Frontal cortex (tissue), 3 donors: ENCODE measurements at regions not wholly inside any gene's neighbourhood (a gene's known extent, or its start where the extent isn't known, plus 50 kb on each side); places are given as distances from the start of the nearest gene placed in this dataset.
"Not testable (repeated sequence)": the region's sequence is repeated elsewhere in the genome, so short reads cannot be mapped to it uniquely, and the experiment has no call there.

ENCODE experiments used
- DNase-seq, 2 donors: peaks; one replicate each; pipeline ENCODE4 v3.0.0; 2012; ENCODE audit warnings: low spot score in 2 of 2
- FAIRE-seq: peaks from 2 replicates; lab custom pipeline; 2012; peaks lifted over from hg19 to GRCh38; lab: Jason Lieb, UNC
- donor health status: control.
- donor health status: control.
- donor health status: control.

GRCh38 chr13:108083056-108083455 lies 132.3 kb downstream of the LIG4 start:
- FAIRE-seq (no peak), DNase-seq (no peak)

DNA sequence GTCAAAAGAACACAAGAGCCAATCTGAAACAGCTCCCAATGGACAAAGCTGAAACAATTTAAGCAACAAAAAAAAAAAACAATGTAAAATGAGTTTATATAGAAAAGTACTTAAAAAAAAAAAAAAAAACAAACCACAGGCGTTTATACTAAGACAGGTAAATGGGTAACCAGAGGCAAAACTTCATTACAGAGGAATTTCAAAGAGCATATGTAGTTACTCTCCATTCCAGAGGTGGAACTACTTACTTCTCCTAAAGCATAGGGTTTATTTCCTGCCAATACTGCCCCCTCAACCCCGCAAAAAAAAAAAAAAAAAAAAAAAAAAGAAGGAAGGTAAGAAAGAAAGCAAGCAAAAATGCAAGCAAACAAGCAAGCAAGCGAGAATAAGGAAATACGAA lies 132.9 kb downstream of the LIG4 start:
- DNase-seq, result no peak
- no peak for FAIRE-seq

GRCh38 chr13:108077284-108077683 lies 138.1 kb downstream of the LIG4 start:
- DNase-seq (no peak), FAIRE-seq (no peak)

- FAIRE-seq, result not testable (repeated sequence)
These were observed 140.9 kb downstream of the LIG4 start for GRCh38 chr13:108074429-108074828.

DNA sequence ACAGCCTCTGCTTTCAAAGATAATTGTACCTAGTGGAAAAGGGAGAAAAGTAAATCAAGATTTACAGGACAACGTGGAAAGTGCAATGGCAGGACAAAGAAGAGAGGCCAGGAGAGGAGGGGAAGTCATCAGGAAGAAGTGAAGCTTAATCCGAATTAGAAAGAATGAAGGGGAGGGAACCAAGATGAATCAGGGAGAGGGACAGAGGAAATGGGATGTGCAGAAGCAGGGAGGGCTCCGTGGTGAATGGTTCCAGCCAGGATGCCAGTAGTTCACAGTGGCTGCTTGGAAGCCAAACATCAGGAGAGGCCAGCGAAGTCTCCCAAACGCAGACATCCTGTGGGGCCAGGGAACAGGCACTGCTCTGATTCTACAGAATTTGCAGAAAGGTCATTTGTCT lies 144.4 kb downstream of the LIG4 start:
- DNase-seq (no peak), FAIRE-seq (no peak)

More at GRCh38 chr13:108074429-108074828, 140.9 kb downstream of the LIG4 start:
- DNase-seq, result not testable (repeated sequence)

DNA sequence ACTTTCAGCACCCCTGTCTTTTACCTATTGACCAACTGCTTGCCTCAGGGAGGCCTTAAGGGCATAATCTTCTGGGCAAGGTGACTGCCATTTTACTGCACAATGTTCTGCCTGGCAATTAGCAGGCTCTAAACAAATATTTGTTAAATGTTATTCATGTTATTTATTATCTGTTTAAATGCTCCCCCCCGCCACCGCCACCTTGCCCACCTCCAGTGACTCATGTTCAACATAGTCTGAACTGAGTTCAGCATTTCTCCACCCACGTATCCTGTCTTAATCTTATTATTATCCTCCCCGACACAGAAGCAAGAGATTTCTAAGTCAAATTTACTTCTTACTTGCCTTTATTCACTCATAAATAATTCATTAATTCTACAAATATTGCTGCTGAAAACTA lies 144.8 kb downstream of the LIG4 start:
- no peak for FAIRE-seq
- no peak for DNase-seq

- no peak for DNase-seq
- FAIRE-seq, result no peak
These were observed 145.7 kb downstream of the LIG4 start for GRCh38 chr13:108069521-108070210.

DNA sequence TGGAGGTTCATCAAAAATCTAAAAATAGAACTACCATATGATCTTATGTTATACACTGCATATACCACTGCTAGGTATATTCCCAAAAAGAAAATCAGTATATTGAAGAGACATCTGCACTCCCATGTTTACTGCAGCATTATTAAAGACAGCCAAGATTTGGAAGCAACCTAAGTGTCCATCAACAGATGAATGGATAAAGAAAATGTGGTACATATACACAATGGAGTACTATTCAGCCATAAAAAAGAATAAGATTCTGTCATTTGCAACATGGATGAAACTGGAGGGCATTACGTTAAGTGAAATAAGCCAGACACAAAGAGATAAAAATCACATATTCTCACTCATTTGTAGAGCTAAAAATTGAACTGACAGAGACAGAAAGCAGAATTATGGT lies 151.0 kb downstream of the LIG4 start:
- not testable (repeated sequence) for FAIRE-seq, DNase-seq

DNA sequence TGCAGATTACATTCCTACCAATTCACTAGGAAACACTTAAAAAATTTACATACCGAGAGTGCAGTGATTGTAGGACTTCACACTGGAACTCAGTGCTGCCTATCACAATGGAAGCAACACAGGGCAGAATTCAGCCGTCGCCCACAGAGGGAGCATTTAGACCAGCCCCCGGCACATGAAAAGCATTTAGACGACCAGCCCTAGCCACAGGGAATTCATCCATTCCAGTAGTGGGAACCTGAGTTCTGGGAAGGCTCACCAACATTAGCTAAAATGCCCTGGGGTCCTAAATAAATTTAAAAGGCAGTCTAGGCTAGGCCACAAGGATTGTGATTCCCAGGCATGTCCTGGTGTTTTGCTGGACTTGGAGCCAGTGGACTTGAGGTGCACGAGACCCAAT lies 155.2 kb downstream of the LIG4 start:
- FAIRE-seq, result no peak
- DNase-seq, result no peak

DNA sequence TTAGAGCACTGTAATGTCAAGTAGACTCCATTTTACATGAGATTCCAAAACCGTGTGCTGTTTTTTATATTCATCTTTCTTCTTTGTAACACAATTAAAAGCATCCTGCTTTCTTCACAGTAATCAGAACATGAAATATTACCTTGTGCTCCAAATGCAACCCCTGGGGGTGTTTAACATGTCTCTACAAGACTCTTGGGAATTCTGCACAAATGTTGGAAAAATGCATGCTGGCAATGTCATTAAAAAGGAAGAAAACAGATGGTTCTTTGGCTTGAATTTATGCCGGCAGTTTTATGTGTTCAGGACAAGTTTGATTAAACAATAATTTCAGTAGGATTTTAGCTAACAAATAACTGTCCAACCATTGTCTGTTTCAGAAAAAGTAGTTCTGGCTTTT lies 159.1 kb downstream of the LIG4 start:
- no peak for FAIRE-seq

DNA sequence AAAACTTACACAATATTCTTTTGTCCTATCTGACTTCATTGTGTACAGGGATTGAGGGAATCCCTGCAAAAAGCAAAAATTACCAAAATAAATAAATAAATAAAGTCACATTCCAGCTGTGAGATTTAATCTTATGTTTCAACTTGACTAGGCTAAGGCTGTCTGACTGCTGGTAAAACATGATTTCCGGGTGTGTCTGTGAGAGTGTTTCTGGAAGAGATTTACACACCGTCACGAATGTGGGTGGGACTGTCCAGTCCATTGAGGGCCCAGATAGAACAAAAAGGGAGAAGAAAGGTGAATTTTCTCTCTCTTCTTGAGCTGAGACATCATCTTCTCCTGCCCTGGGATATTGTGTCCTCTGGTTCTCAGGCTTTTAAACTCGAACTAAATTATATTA lies 166.1 kb downstream of the LIG4 start:
- FAIRE-seq (no peak), DNase-seq (no peak)

More for the DNA sequence above, 159.1 kb downstream of the LIG4 start:
- DNase-seq, result no peak

GRCh38 chr13:108044954-108045353 lies 170.4 kb downstream of the LIG4 start:
- DNase-seq (no peak), FAIRE-seq (no peak)

DNA sequence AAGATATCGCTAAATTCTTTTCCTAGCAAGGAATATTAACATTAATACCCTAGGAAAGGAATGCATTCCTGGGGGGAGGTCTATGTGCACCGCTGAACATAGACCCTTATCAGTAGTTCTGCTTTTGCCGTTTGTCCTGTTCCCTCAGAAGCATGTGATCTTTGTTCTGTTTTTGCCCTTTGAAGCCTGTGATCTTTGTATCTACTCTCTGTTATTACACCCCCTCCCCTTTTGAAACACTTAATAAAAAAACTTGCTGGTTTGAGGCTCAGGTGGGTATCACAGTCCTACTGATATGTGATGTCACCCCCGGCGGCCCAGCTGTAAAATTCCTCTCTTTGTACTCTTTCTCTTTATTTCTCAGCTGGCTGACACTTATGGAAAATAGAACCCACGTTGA lies 172.5 kb downstream of the LIG4 start:
- DNase-seq, FAIRE-seq: not testable (repeated sequence)

GRCh38 chr13:108037348-108037747 lies 178.0 kb downstream of the LIG4 start:
- FAIRE-seq (no peak), DNase-seq (no peak)

GRCh38 chr13:108036411-108036932 lies 178.9 kb downstream of the LIG4 start:
- FAIRE-seq (no peak), DNase-seq (no peak)

DNA sequence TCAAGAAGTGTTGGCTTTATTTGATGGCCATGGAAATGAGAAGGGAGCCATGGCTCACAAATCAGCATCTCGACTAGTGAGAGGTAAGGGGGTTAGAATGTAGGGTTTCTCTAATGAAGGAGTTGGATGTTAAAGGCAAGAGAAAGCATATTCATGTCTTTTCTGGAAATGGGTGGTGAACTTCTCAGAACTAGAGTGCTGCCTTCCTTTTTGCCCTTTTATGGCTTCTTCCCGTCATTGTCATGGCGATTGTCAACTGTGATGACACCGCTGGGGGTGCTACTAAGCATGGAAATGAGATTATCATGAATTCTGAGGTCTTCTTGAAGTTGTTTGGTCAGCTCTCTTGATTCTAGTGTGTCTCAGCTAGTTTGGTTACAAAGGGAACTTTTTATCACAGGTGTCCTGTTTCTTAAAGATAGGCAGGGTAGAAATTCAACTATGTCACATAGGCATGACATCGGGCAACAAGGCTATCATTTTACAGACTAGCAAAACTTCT lies 180.4 kb downstream of the LIG4 start:
- no peak for DNase-seq
- FAIRE-seq, result no peak

DNA sequence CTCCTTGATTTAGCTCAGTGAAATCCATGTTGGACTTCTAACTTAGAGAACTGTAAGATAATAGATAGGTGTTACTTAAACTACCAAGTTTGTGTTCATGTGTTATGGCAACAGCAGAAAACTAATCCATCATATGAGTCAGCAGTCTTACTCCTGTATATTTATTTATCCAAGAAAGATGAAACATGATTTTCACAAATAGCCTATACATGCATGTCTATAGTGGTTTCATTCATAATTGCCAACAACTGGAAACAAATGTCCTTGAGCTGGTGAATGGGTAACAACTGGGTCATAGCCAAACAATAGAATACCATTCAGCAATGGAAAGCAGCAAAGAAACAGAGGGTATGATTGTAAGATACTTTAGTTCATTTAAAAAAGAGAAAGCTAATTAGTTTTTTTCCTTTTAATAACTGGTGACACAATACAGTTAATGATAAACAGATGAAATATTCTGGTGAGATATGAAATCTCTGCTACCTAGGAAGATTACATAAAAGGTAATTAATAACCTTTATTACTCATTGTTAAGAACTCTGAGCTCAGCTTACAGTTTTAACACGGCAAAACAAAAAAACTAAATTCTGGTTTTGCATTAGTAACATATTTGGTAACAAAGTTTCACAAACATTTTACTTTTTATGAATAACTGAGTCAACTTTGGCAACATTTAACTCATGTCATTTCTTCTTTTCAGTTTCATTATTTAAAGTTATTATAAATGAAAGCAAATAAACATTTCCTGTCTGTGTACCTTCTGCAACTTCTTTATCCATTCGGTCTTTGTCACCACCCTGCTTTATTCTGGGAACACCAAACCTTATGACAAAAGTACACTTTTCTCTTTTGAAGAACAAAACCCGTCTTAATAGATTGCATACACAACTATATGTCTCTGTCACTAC lies 181.3 kb downstream of the LIG4 start:
- FAIRE-seq (no peak), DNase-seq (no peak)

DNA sequence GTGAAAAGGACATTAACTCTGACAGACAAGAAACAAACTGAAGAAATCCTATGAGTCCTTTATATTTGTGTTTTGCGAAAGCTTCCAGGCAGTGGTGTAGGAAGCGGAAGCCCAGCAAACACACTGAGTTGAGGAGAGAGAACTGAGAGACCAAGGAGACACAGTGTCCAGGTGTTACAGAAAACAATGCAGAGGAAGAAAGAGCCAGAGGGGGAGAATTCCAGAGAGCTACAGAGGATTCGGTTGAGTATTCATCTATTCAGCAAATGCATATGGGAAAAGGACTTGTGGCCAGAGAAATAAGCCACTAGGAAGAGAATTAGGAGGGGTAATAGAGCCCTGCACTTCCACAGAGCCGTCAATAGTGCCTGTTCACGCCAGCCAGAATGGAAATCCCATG lies 183.5 kb downstream of the LIG4 start:
- DNase-seq, result no peak
- no peak for FAIRE-seq

DNA sequence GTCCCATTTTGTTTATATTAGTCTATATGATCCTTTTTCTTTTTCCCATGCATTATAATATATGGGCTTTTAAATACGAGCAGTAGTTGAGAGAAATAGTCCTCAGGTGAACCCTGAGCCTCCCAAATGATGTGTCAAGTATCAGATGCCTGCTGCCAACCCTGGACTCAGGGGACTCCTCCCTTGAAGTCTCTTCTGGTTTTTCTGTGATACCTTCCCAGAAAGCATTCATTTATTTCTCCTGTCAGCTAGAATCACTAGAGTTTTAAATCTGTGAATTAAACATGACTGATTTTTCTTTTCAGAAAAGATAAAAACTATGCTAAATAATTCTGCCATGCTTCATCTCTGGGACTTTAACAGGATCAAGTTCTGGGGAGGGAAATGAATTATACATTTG lies 184.6 kb downstream of the LIG4 start:
- FAIRE-seq, result no peak

GRCh38 chr13:108026680-108027410 lies 188.5 kb downstream of the LIG4 start:
- no peak for DNase-seq
- no peak for FAIRE-seq

More for the DNA sequence above, 184.6 kb downstream of the LIG4 start:
- no peak for DNase-seq
